GM18519 (cell line): ENCODE measurements at regions not wholly inside any gene's neighbourhood (a gene's known extent, or its start where the extent isn't known, plus 50 kb on each side); places are given as distances from the start of the nearest gene placed in this dataset.
"Not testable (repeated sequence)": the region's sequence is repeated elsewhere in the genome, so short reads cannot be mapped to it uniquely, and the experiment has no call there.

Experiments used
- ATAC-seq: cut with Tn5 transposase; IDR thresholded peaks from one replicate; pipeline ENCODE4 v1.9.1; 2021; ENCODE audit warnings: mild to moderate bottlenecking, moderate library complexity; ENCODE audit not compliant: unreplicated experiment, low FRiP score

DNA sequence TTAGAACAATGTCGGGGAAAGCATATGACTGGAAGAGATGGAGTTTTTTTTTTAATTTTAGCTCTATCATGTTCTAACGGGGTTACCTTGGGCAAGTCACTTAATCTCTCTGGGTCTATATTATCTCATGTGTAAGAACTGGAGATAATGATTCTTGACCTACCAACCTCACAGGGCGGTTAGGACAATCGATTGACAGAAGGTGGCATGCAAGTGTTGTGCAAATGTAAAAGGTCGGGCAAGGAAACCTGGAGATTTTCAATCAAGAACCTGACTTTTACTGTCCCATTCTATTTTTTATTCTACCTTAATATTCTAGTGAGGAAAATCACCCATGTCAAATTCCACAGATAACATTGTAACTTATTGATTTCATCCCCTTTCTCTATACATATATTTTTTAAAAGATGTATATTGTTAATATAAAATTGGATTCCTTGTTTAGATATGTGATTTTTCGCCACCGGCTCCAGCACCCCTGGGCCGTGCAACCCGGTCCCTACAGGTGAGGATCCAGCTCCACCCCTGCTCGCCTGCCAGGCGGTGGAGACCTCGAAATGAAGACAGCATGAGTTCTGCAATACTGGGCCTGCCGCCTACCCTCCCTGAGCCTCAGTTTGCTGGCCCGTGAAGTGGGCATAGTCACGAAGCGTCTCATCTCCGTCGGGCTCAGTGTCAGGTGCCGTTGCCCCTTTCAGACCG lies 497.6 kb upstream of the PHF14 start:
- ATAC-seq = no peak

DNA sequence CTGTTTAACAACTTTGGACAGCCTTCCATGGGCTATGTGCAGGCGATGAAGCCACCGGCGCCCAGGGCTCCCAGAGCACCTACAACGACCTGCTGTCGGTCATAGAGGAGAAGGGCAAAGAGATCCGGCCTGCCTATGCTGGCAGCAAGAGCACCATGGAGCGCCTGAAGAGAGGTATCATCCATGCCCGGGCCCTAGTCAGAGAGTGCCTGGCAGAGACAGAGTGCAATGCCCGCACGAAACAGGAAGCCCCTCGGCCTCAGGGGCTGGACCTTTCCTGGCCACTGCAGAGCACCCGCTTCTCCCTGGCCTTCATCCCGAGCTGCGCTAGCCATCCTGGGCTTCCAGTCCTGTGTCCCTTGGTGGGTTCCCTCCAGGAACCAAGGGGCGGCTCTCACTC lies 497.0 kb upstream of the PHF14 start:
- ATAC-seq = no peak

DNA sequence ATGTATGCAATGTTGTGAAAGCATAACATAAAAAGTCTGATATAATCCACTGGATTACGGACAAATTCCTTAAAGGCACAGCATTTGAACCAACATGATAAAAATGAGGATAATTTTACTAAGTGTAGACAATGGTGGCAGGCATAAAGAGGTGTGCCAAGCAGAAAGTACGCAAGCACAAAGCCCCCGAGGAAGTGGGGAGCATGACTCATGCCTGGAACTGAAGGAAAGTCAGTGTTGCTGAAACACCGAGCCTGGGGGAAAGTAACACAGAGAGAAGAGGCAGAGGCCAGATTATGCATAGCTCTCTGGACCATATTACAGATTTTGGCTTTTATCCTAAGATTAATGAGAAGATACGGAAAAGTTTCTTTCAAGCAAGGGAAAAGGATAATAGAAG lies 490.0 kb upstream of the PHF14 start:
- no peak for ATAC-seq

DNA sequence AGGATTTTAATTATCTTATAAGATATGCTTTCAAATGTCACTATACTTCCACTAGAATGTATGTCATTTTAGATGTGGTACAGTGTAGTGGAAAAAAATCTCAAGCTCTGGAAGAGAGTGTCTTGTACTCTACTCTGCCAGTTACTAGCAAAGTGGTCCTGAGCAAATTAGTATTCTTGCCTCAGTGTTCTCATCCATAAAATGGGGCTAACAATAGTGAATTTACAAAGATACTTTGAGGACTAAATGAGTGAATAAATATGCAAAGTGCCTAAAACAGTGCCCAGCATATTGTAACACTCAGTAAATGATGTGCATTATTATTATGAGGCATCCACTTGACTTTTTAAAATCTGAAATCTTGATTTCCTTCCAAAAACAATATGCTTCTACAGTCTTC lies 488.9 kb upstream of the PHF14 start:
- ATAC-seq = no peak

DNA sequence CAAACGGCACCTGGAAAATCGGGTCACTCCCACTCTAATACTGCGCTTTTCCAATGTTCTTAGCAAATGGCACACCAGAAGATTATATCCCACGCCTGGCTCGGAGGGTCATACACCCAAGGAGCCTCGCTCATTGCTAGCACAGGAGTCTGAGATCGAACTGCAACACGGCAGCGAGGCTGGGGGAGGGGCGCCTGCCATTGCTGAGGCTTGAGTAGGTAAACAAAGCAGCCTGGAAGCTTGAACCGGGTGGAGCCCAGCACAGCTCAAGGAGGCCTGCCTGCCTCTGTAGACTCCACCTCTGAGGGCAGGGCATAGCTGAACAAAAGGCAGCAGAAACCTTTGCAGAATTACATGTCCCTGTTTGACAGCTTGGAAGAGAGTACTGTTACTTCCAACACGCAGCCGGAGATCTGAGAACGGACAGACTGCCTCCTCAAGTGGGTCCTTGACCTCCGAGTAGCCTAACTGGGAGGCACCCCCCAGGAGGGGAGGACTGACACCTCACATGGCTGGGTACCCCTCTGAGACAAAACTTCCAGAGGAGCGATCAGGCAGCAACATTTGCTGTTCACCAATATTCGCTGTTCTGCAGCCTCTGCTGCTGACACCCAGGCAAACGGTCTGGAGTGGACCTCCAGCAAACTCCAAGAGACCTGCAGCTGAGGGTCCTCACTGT lies 472.3 kb upstream of the PHF14 start:
- not testable (repeated sequence) for ATAC-seq

DNA sequence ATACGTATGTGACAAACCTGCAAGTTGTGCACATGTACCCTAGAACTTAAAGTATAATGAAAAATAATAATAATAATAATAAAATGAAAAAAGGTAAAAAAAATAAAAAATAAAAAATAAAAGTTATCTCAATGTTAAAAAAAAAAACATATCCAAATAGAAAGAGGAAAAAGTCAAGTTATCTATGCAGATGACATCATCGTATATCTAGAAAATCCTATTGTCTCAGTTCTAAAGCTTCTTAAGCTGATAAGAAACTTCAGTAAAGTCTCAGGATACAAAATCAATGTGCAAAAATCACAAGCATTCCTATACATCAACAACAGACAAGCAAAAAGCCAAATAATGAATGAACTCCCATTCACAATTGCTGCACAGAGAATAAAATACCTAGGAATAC lies 466.6 kb upstream of the PHF14 start:
- no peak for ATAC-seq

DNA sequence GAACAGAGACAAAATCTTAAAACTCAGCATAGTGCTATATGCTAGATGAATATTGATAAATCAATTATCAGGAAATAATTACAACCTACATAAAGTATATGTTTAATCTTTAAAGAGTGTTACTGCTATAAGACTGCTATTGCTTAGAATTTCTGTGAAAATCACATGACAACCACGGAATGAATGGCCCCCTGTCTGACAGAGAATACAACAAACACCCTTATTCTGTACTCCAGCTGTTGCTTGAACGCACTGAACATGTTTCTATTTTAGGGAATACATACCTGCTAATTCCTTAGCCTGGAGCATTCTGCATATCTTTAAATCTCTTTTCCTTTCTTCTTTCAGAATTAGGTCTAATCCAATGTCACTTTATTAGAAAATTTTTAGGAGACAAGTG lies 452.4 kb upstream of the PHF14 start:
- ATAC-seq = no peak

DNA sequence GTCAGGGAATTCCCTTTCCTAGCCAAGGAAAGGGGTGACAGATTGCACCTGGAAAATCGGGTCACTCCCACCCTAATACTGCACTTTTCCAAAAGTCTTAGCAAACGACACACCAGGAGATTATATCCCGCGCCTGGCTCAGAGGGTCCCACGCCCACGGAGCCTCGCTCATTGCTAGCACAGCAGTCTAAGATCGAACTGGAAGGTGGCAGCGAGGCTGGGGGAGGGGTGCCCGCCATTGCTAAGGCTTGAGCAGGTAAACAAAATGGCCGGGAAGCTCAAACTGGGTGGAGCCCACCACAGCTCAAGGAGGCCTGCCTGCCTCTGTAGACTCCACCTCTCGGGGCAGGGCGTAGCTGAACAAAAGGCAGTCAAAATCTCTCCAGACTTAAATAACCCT lies 440.2 kb upstream of the PHF14 start:
- ATAC-seq = not testable (repeated sequence)

DNA sequence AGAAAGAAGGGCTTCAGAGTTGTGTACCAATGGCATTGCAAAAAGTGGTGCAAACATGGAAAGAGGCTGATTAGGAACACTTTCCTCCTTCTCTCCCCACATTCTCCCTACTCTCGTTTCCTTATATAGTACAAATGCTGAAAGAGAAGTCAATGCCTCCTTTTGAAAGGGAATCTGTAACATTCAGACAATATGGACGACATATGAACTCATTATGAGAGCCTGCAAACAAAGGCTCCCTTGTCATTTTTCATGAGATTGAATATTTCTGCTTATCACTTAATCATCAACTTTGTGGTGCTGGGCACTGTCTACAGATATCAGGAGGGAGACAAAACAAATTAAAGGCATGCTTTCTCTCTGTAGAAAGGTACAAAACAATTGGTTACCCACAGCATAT lies 437.1 kb upstream of the PHF14 start:
- ATAC-seq = no peak

DNA sequence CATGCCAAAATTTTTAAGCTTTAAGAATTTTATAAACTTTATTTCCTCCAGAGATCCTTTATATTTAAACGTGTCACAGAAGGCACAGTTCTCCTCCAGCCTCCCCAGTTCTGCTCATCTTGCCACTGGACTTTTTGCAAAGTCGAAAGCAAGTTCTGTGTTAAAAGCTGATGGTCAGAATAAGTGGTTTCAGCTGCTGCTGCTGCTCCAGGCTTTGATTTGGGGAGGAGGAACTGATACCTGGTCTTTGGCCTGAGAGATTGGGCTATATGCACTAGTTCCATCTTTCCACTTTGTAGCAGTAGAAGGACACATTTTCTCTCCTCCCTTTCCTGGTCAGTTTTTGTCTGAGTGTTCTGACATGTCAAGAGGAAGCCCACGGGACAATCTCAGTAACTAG lies 435.9 kb upstream of the PHF14 start:
- ATAC-seq = no peak

DNA sequence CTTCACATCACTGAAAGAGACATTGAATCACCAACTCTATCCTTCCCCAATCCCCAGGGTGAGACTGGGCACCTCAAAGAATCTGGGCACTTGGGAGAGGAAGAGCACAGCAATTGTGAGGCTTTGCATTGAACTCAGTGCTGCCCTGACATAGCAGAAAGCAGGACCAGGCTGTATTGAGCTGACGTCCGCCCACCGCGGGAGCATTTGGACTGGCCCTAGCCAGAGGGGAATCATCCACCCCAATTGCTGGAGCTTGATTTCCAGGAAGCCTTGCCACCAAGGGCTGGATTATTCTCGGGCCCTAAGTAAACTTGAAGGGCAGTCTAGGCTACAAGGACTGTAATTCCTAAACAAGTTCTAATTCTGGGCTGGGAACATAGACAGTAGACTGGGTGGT lies 416.3 kb upstream of the PHF14 start:
- no peak for ATAC-seq

DNA sequence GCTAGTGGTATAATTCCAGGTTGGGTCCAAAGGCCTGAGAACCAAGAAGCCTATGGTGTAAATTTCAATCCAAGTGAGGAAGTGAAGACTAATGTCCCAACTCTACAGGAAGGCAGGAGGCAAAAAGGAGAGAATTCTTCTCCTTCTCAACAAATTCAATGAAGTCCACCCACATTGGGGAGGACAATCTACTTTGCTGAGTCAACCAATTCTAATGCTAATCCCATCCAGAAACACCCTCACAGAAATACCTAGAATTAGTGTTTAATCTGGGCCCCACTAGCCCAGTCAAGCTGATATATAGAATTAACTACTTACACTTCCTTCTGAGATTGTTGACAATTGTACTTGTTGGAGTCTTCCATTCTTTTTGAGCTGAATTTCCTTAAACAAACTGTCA lies 413.2 kb upstream of the PHF14 start:
- ATAC-seq = no peak

DNA sequence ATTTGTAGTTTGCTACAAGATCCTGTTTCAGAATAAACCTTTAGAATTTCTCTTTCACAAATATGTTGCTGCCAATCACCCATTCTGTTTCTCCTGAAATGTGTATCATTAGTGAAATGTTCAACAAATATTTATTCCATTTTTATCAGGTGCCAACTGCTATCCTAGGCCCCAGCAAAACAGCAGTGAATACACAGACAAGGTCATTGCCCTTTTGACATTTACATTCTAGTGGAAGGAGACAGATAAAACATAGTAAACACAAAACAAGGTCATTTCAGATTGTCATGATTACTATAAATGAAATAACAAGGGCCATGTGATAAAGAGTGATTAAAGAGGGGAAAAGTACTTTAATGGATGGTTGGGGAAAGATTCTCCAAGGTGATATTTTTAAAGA lies 404.8 kb upstream of the PHF14 start:
- no peak for ATAC-seq

DNA sequence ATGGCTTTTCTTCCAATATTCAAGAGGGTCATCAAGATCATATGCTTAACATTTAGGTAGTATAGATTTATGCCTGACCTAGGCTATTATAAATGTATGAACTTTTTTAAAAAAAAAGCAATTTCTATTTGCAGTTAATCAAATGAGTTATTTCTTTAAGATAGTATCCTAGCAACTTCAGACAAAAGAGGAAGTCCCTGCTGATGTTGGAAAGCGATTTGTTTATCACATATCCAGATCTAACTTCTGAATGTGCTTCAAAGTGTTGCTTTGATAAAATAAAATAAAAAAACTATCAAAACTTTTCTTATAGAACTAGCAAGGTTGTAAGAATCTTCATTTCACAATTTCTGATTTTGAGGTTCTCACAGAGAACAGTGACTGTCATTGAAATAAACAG lies 401.9 kb upstream of the PHF14 start:
- ATAC-seq = no peak

DNA sequence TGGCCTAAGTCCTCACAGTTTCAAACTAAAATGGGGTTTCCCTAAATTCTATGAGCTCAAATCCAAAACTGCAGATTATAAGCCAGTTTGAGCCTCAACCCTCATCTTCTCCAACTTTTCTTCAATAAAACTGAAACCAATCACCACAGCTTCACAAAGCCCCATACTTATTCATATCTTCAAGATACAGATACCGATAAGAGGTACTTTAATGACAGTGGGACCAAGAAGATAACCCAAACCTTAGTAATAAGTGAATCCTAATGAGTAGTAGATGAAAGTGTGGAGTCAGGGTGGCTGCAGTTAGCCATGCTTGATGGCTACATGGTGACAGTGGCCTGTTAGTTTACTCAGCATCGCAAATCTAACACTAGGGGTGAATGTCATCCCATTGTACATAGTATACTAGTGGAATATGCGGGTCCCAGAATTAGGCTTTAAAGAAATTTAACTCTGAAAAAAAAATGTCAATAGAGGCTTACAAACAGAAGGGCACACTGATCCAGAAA lies 395.8 kb upstream of the PHF14 start:
- no peak for ATAC-seq

DNA sequence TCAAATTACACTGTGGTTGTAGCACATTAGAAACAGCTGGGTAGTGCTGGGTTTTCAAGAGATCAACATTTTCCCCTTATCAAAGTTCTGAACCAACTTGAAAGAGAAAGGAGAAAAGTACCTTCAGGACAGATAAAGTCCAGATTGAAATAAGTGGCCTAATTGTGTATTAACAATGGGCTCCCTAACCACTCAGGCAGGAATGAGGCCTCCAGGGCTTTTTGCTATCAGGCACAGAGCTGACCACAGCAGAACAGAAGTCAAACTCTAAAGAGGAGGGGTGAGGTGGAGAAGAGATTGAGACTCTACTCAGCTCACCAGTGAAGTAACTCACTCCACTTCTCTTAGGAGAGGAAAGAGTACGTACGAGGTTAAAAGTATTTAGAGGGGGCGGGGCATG lies 394.1 kb upstream of the PHF14 start:
- ATAC-seq = no peak

DNA sequence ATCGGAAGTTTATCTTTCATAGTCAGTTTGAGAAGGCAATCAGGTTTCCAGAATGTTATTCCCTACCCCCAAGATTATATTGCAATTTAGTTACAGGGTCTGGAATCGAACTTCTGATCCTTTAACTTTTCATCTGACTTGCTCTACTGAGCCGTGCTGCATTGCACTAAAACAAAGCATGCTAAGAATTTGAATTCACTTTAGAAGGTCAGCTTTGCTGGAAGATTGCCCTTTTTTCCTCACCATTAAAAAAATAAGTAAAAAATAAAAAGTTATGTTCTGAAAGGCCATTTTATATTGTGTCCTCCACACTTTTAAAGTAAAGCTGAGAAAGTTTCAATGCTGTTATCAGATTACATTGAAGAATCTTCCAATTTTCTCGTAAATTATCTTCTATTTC lies 388.8 kb upstream of the PHF14 start:
- no peak for ATAC-seq

DNA sequence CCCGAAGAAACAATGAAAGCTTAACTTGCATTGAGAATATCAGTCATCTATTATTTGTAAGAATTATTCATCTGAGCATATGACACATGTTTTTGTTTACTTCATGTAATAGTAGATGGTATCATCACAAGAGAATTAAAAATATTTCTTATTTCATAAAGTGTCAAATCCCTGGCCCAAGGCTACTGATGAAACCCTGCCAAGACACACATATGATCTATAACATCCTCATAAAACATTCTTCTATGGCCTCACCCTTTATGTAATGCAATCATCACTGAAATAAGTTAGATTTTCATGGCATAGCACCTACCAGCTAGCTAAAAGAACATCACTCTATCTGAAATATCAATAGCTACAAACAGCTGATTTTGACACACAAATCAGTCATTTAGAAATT lies 385.6 kb upstream of the PHF14 start:
- ATAC-seq = no peak

DNA sequence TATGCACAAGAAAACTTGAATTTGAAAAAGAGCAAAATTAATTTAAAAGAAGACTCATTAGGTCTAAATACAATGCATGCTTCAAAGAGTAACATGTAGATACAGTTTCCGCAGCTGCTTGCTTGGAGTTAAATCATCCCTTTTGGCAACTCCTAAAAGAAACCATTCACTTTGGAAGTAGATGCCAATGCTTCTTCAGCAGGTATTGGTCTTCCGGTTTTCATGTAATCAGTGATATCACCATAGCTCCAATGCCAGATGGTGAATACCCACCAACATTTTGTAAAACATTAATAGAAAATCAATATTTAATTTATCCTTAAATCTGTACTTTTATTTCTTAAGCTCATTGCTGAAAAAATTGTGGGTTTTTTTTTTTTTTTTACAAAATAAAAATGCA lies 381.1 kb upstream of the PHF14 start:
- no peak for ATAC-seq

DNA sequence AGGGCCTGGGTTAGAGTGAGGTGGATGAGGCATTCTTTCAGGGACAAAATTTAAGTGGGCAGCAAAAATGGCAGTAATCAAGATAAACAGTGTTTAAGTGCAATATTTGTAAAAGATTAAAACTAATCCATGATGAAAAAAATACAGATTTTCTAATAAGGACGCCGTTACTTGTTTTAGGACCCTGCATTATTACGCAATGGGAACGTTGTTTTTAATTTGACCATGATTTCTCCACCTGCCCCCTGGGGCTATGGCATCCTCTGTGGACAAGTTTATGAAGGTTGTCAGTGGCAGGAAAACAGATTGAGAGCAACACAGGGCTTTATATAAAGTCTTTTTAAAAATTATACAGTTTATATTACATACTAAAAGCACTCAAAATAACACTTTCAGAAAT lies 380.6 kb upstream of the PHF14 start:
- ATAC-seq = no peak

DNA sequence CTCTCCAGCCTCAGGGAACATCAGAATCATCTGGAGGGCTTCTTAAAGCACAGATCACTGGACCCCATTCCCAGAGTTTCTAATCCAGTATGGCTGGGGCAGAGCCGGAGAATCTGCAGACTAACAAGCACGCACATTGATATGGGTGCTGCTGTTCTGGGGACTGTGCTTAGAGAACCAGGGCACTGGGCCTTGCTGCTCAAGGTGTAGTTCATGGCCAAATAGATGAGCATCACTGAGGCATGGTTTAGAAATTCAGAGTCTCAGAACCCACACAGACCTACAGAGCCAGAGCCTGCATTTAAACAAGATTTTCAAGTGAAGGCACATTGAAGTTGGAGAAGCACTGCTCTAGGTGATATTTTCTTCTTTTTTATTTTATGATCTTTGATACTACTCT lies 376.8 kb upstream of the PHF14 start:
- no peak for ATAC-seq

DNA sequence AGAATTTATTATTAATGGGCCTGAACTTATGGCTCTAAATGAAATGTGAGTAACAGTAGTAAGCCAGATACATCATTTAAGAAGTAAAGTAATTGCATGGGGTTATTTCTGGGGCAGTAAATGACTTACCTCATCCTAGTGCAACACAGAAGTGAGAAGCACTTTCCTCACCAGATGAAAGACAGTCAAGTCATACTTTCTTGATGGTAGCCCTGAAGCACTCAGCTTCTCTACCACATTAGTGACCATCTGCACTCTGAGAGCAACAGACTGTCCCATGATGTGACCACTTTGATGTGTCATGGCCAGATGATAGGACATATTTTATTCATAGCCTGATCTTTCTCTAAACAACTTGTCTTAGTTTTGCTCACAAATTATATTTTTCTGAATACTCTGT lies 369.5 kb upstream of the PHF14 start:
- no peak for ATAC-seq
